ENCODE measurements at regions not wholly inside any gene's neighbourhood (a gene's known extent, or its start where the extent isn't known, plus 50 kb on each side); places are given as distances from the start of the nearest gene placed in this dataset.

- TF ChIP-seq TFAP4 (IDR thresholded peaks at IDR 0.05; ENCODE audit: borderline replicate concordance, low read depth) (no peak), MTF1 (CRISPR knock-in tag; IDR thresholded peaks at IDR 0.05) (no peak), FOXP1 (IDR thresholded peaks at IDR 0.05) (no peak), FOXP1 (CRISPR knock-in tag; IDR thresholded peaks at IDR 0.05) (no peak), ZNF737 (CRISPR knock-in tag; IDR thresholded peaks at IDR 0.05; ENCODE audit: borderline replicate concordance) (no peak)
Measured at GRCh38 chr5:60185231-60186099, 291.9 kb upstream of the PDE4D start (continued).

- Histone ChIP-seq H3K27me3 (ENCODE audit: control insufficient read depth in 1 of 2, insufficient read depth in 2 of 2, low read length in 2 of 2) (no peaks in the 10 kb centered on the region), H3K27ac (ENCODE audit: extremely low read length, insufficient read depth, low read length) (no peak overlapping the region), H3K9ac (ENCODE audit: insufficient read depth, low read depth, low read length) (no peak overlapping the region), H3K4me2 (ENCODE audit: low read depth, low read length) (no peak overlapping the region), H2AFZ (ENCODE audit: low read length) (no peak overlapping the region), H3K4me3 (replicated peaks in 1 of 3; ENCODE audit: insufficient read depth in 1 of 3, low read depth in 2 of 3, low read length in 3 of 3) (no peak overlapping the region), H3K79me2 (ENCODE audit: insufficient read depth, low read length) (no peaks in the 10 kb centered on the region), H4K20me1 (ENCODE audit: insufficient read depth, low read length) (no peaks in the 10 kb centered on the region), H3K36me3 (replicated peaks in 1 of 2; ENCODE audit: control insufficient read depth in 1 of 2, insufficient read depth in 2 of 2, low read length in 2 of 2) (peaks cover 0 to 1% of the 10 kb centered on the region in 2 experiments; a peak in 1 of 5 replicates), H3K4me1 (ENCODE audit: insufficient read depth, low read length) (no peaks in the 10 kb centered on the region), H3K9me3 (ENCODE audit: low read length) (no peaks in the 10 kb centered on the region)
- CTCF ChIA-PET (ENCODE audit: low intra/inter-chr PET ratio, low total read pairs) = no interaction called here
- TF ChIP-seq ZNF792 (CRISPR knock-in tag; IDR thresholded peaks at IDR 0.05) = no peak
- no peak for TF ChIP-seq ZNF124 (CRISPR knock-in tag; IDR thresholded peaks at IDR 0.05)
- TF ChIP-seq SOX6 (IDR thresholded peaks at IDR 0.05) = no peak
- TF ChIP-seq SOX6 (CRISPR knock-in tag; IDR thresholded peaks at IDR 0.05) = no peak
- no peak for TF ChIP-seq SRF (IDR thresholded peaks at IDR 0.05; ENCODE audit: low read depth, low read length)
- no peak for TF ChIP-seq CTCF (CRISPR knock-in tag; IDR thresholded peaks at IDR 0.05)
- no peak for TF ChIP-seq ZBTB1 (CRISPR knock-in tag; IDR thresholded peaks at IDR 0.05; ENCODE audit: borderline replicate concordance)
- no peak for TF ChIP-seq CSRNP1 (CRISPR knock-in tag; IDR thresholded peaks at IDR 0.05)
- no peak for TF ChIP-seq ZFP91 (CRISPR knock-in tag; IDR thresholded peaks at IDR 0.05; ENCODE audit: borderline replicate concordance)
- intact Hi-C loops (cut with micrococcal nuclease; ENCODE audit: unreplicated experiment) = no loop called here
- DNase-seq (ENCODE audit: low spot score) = no peak
- in situ Hi-C loops (cut with HindIII; ENCODE audit: extremely low pct_ligation_motif_present, low pct_unique_long_range_greater_than_20kb) = no loop called here
- POLR2A ChIA-PET = no interaction called here
- WGBS (ENCODE audit: low lambda C conversion rate) = 76% methylated on average over 2 of the region's 2 CpGs
- no TSS peak for BruUV-seq (replicated peaks)
- FAIRE-seq = no peak
- ATAC-seq = no peak
Measured at GRCh38 chr5:60184606-60185005, 291.1 kb upstream of the PDE4D start.
